IMR-90 (cell line): ENCODE measurements at regions not wholly inside any gene's neighbourhood (a gene's known extent, or its start where the extent isn't known, plus 50 kb on each side); places are given as distances from the start of the nearest gene placed in this dataset.

Experiments
- ATAC-seq: fragments of 200-7000 bp; cut with Tn5 transposase; 2 replicates; pipeline ENCODE4 v1.9.1; 2020; ENCODE audit warnings: low read depth, mild to moderate bottlenecking, moderate library complexity
- BruUV-seq: library from RNA; stranded (reverse); fragments of 400-500 nt; replicated peaks from 2 replicates; lab custom pipeline; 2021; lab: Mats Ljungman, UMichigan
- CTCF ChIA-PET: fragments of 300-600 bp; formaldehyde crosslinking; extraction: SDS; loops from one replicate; lab custom pipeline; 2021; ENCODE audit warnings: antibody characterized with exemption; lab: Yijun Ruan, JAX
- POLR2A ChIA-PET: fragments of 300-600 bp; sonication (Branson Sonifier 250); formaldehyde crosslinking; loops from one replicate; lab custom pipeline; 2022; ENCODE audit warnings: antibody characterized with exemption; ENCODE audit not compliant: unreplicated experiment; lab: Charles Lee
- DNase-seq: peaks from one replicate; pipeline ENCODE4 v3.0.0; 2013
- H2AFZ ChIP-seq: replicated peaks from 2 replicates; pipeline ENCODE3; 2013; ENCODE audit warnings: low read length, mild to moderate bottlenecking; ENCODE audit not compliant: poor library complexity
- H2AK5ac ChIP-seq: 2 replicates; pipeline ENCODE4 v1.6.1; 2013; ENCODE audit warnings: low read depth, low read length, inconsistent platforms
- H2AK9ac ChIP-seq: replicated peaks from 2 replicates; pipeline ENCODE3; 2013; ENCODE audit warnings: mild to moderate bottlenecking, low read depth, low read length, moderate library complexity; ENCODE audit not compliant: poor library complexity
- H2BK120ac ChIP-seq: 2 replicates; pipeline ENCODE4 v1.6.1; 2013; ENCODE audit warnings: low read depth, low read length, inconsistent platforms
- H2BK15ac ChIP-seq: 3 replicates; pipeline ENCODE4 v1.6.1; 2013; ENCODE audit warnings: low read depth, low read length, inconsistent platforms
- H2BK20ac ChIP-seq: 2 replicates; pipeline ENCODE4 v1.6.1; 2013; ENCODE audit warnings: low read depth, mild to moderate bottlenecking, inconsistent platforms, low read length, moderate library complexity
- H2BK5ac ChIP-seq: 2 replicates; pipeline ENCODE4 v1.6.1; 2013; ENCODE audit warnings: mild to moderate bottlenecking, low read depth, low read length, inconsistent platforms; ENCODE audit not compliant: poor library complexity, severe bottlenecking
- H3K14ac ChIP-seq: replicated peaks from 2 replicates; pipeline ENCODE4 v1.6.1; 2013; ENCODE audit warnings: low read depth, low read length, inconsistent platforms
- H3K18ac ChIP-seq: 2 replicates; pipeline ENCODE4 v1.6.1; 2013; ENCODE audit warnings: low read depth, low read length, control low read depth
- H3K23ac ChIP-seq: 2 replicates; pipeline ENCODE4 v1.6.1; 2013; ENCODE audit warnings: low read depth, low read length, inconsistent platforms
- H3K27ac ChIP-seq: 2 replicates; pipeline ENCODE4 v1.5.1; 2013; ENCODE audit warnings: mild to moderate bottlenecking, control low read depth, low read length; ENCODE audit not compliant: insufficient read depth
- H3K27me3 ChIP-seq: 2 replicates; pipeline ENCODE4 v1.6.1; 2013; ENCODE audit warnings: low read length; ENCODE audit not compliant: control insufficient read depth, insufficient read depth
- H3K36me3 ChIP-seq: 2 replicates; pipeline ENCODE4 v1.6.1; 2013; ENCODE audit warnings: low read length, mixed read lengths; ENCODE audit not compliant: control insufficient read depth, insufficient read depth
- H3K4ac ChIP-seq: 2 replicates; pipeline ENCODE4 v1.6.1; 2013; ENCODE audit warnings: low read depth, low read length, inconsistent platforms
- H3K4me1 ChIP-seq: 2 replicates; pipeline ENCODE4 v1.6.1; 2013; ENCODE audit warnings: low read length, mixed read lengths; ENCODE audit not compliant: control insufficient read depth, insufficient read depth
- H3K4me2 ChIP-seq: 2 replicates; pipeline ENCODE4 v1.6.1; 2013; ENCODE audit warnings: low read depth, mild to moderate bottlenecking, control low read depth, low read length, moderate library complexity
- H3K4me3 ChIP-seq: 2 replicates; pipeline ENCODE4 v1.5.1; 2013; ENCODE audit warnings: low read depth, mild to moderate bottlenecking, control low read depth, low read length, moderate library complexity; ENCODE audit not compliant: insufficient read depth
- H3K56ac ChIP-seq: 2 replicates; pipeline ENCODE4 v1.6.1; 2013; ENCODE audit warnings: low read length, inconsistent platforms; ENCODE audit not compliant: insufficient read depth; ENCODE audit errors: extremely low read depth
- H3K79me1 ChIP-seq, 2 experiments: 2 replicates each; pipeline ENCODE4 v1.6.1; 2013; ENCODE audit warnings: low read length in 2 of 2, inconsistent platforms in 1 of 2, low read depth in 1 of 2
- H3K9ac ChIP-seq: 2 replicates; pipeline ENCODE4 v1.6.1; 2013; ENCODE audit warnings: low read depth, low read length, control low read depth
- H3K9me1 ChIP-seq: 2 replicates; pipeline ENCODE4 v1.6.1; 2013; ENCODE audit warnings: low read length, inconsistent platforms; ENCODE audit not compliant: insufficient read depth
- H3K9me3 ChIP-seq: 2 replicates; pipeline ENCODE4 v1.6.1; 2013; ENCODE audit warnings: low read length; ENCODE audit not compliant: control insufficient read depth, insufficient read depth
- H4K20me1 ChIP-seq: 2 replicates; pipeline ENCODE4 v1.6.1; 2013; ENCODE audit warnings: low read length, inconsistent platforms; ENCODE audit not compliant: insufficient read depth
- H4K5ac ChIP-seq: 2 replicates; pipeline ENCODE4 v1.6.1; 2013; ENCODE audit warnings: mild to moderate bottlenecking, low read depth, low read length, control low read depth
- H4K8ac ChIP-seq, 2 experiments: 2 replicates each; pipeline ENCODE4 v1.6.1; 2013; ENCODE audit warnings: low read depth in 2 of 2, low read length in 2 of 2, control low read depth in 1 of 2, inconsistent platforms in 1 of 2
- H4K91ac ChIP-seq: 2 replicates; pipeline ENCODE4 v1.6.1; 2013; ENCODE audit warnings: low read depth, low read length, inconsistent platforms; ENCODE audit not compliant: insufficient read depth
- BHLHE40 ChIP-seq: fragments of 150-350 bp; IDR thresholded peaks from 2 replicates; pipeline ENCODE4 v1.6.1; 2016; ENCODE audit warnings: mild to moderate bottlenecking, low read depth, low read length
- CEBPB ChIP-seq: IDR thresholded peaks from 2 replicates; pipeline ENCODE4 v1.6.1; 2012; ENCODE audit warnings: low read depth, low read length, improper control_type of control experiment
- CHD1 ChIP-seq: IDR thresholded peaks from 2 replicates; pipeline ENCODE4 v1.6.1; 2012; ENCODE audit warnings: low read depth, low read length, improper control_type of control experiment
- CTCF ChIP-seq: conservative IDR thresholded peaks from 2 replicates; pipeline ENCODE4 v1.5.1; 2012; ENCODE audit warnings: mild to moderate bottlenecking, low read depth, low read length, improper control_type of control experiment
- ELK1 ChIP-seq: fragments of 150-350 bp; IDR thresholded peaks from 2 replicates; pipeline ENCODE4 v1.6.1; 2016; ENCODE audit warnings: low read depth, mild to moderate bottlenecking, low read length, moderate library complexity, borderline replicate concordance
- FOS ChIP-seq: fragments of 150-350 bp; IDR thresholded peaks from 2 replicates; pipeline ENCODE4 v1.6.1; 2016; ENCODE audit warnings: low read depth, low read length
- MAFK ChIP-seq: IDR thresholded peaks from 2 replicates; pipeline ENCODE4 v1.6.1; 2012; ENCODE audit warnings: low read depth, low read length, improper control_type of control experiment
- MAZ ChIP-seq: IDR thresholded peaks from 2 replicates; pipeline ENCODE4 v1.6.1; 2012; ENCODE audit warnings: low read depth, mild to moderate bottlenecking, low read length, improper control_type of control experiment, moderate library complexity, borderline replicate concordance
- MXI1 ChIP-seq: IDR thresholded peaks from 2 replicates; pipeline ENCODE4 v1.6.1; 2012; ENCODE audit warnings: low read depth, mild to moderate bottlenecking, low read length, moderate library complexity, borderline replicate concordance
- NFE2L2 ChIP-seq: fragments of 150-350 bp; IDR thresholded peaks from 2 replicates; pipeline ENCODE4 v1.6.1; 2016; ENCODE audit warnings: low read depth, mild to moderate bottlenecking, low read length
- POLR2A ChIP-seq: IDR thresholded peaks from 2 replicates; pipeline ENCODE4 v1.6.1; 2012; ENCODE audit warnings: mild to moderate bottlenecking, low read depth, low read length
- RAD21 ChIP-seq: IDR thresholded peaks from 2 replicates; pipeline ENCODE4 v1.6.1; 2012; ENCODE audit warnings: low read length, improper control_type of control experiment
- RCOR1 ChIP-seq: IDR thresholded peaks from 2 replicates; pipeline ENCODE4 v1.6.1; 2012; ENCODE audit warnings: mild to moderate bottlenecking, low read length, improper control_type of control experiment; ENCODE audit not compliant: insufficient replicate concordance
- RFX5 ChIP-seq: IDR thresholded peaks from 2 replicates; pipeline ENCODE4 v1.8.0; 2012; ENCODE audit warnings: low read depth, mild to moderate bottlenecking, low read length, moderate library complexity
- SMC3 ChIP-seq: fragments of 150-350 bp; IDR thresholded peaks from 2 replicates; pipeline ENCODE4 v1.6.1; 2016; ENCODE audit warnings: low read depth, mild to moderate bottlenecking, antibody characterized with exemption, low read length, moderate library complexity
- USF2 ChIP-seq: fragments of 150-350 bp; IDR thresholded peaks from 2 replicates; pipeline ENCODE4 v1.6.1; 2017; ENCODE audit warnings: mild to moderate bottlenecking, antibody characterized with exemption, low read length, low read depth
- WGBS, 2 experiments: methylation state at CpG; one replicate each; pipeline versions ENCODE4 v1.1.5 to v1.1.7; 2013; ENCODE audit warnings: missing lambda C conversion rate in 2 of 2; ENCODE audit not compliant: insufficient read length in 1 of 2; ENCODE audit errors: extremely low coverage in 2 of 2; 5-methylcytosine and 5-hydroxymethylcytosine counted together
- dilution Hi-C: fragments of 300-500 bp; cut with HindIII; formaldehyde crosslinking; loops from one replicate; pipeline ENCODE4 v1.14.3; 2018; ENCODE audit warnings: low sequenced_read_pairs; ENCODE audit not compliant: unreplicated experiment
- in situ Hi-C: fragments of 300-500 bp; cut with MboI; formaldehyde crosslinking; loops from 3 replicates; pipeline ENCODE4 v1.14.3; 2019; ENCODE audit warnings: low sequenced_read_pairs, inconsistent platforms, mixed read lengths
- intact Hi-C: fragments of 100-400 bp; cut with micrococcal nuclease; formaldehyde crosslinking; loops from 2 replicates; pipeline ENCODE4 v1.10.0; 2022

GRCh38 chr6:139528471-139528870, 154.0 kb upstream of the CITED2 start:
- no CpG with 5 or more reads among the region's 2 CpGs for WGBS, 2 experiments
- H3K27ac ChIP-seq: no peak overlapping the region
- H2AK9ac ChIP-seq: no peak overlapping the region
- H4K5ac ChIP-seq: no peak overlapping the region
- ChIA-PET CTCF (interaction anchor here (1.2 kb wide), 1 partner anchor 11 kb away, joined by 4 read pairs; no protein-coding TSS in a partner anchor), POLR2A (interaction anchor here (1.0 kb wide), 1 partner anchor 154 kb away, joined by 6 read pairs; the partner anchor contains the start of gene CITED2)
- no peak overlapping the region for H3K4me2 ChIP-seq
- peaks cover 5% of the 10 kb centered on the region; the same call in 1 of the 2 replicates for H3K9me1 ChIP-seq
- H4K91ac ChIP-seq: no peak overlapping the region
- H3K27me3 ChIP-seq: no peaks in the 10 kb centered on the region
- no peak overlapping the region for H3K18ac ChIP-seq
- no peaks in the 10 kb centered on the region for H3K36me3 ChIP-seq
- no peaks in the 10 kb centered on the region for H3K79me1 ChIP-seq
- ATAC-seq (no peak), DNase-seq (no peak)
- in situ Hi-C loops: no loop called here
- no peak overlapping the region for H4K8ac ChIP-seq
- no peaks in the 10 kb centered on the region for H3K9me3 ChIP-seq
- H2BK5ac ChIP-seq: no peak overlapping the region
- H2AFZ ChIP-seq: no peak overlapping the region
- dilution Hi-C loops: no loop called here
- peaks cover 6% of the 10 kb centered on the region for H3K4me1 ChIP-seq
- no peak overlapping the region for H2BK15ac ChIP-seq
- TF ChIP-seq NFE2L2 (no peak), CTCF (no peak), RFX5 (no peak), MAZ (no peak), FOS (no peak), RCOR1 (no peak), USF2 (no peak), BHLHE40 (no peak), SMC3 (no peak), ELK1 (no peak), POLR2A (no peak), CEBPB (no peak), MAFK (no peak), MXI1 (no peak), CHD1 (no peak), RAD21 (no peak)
- H3K23ac ChIP-seq: no peak overlapping the region
- intact Hi-C loops: no loop called here
- no peak overlapping the region for H3K56ac ChIP-seq
- no peaks in the 10 kb centered on the region for H4K20me1 ChIP-seq
- no peak overlapping the region for H2AK5ac ChIP-seq
- BruUV-seq: no TSS peak
- H3K14ac ChIP-seq: no peak overlapping the region
- H3K9ac ChIP-seq: no peak overlapping the region
- H3K4ac ChIP-seq: no peak overlapping the region
- H3K4me3 ChIP-seq: no peak overlapping the region
- H2BK120ac ChIP-seq: no peak overlapping the region
- H2BK20ac ChIP-seq: no peak overlapping the region
